Choroid plexus epithelial cell (primary cell): ENCODE measurements at regions not wholly inside any gene's neighbourhood (a gene's known extent, or its start where the extent isn't known, plus 50 kb on each side); places are given as distances from the start of the nearest gene placed in this dataset.

Experiments
- DNase-seq: peaks from one replicate; pipeline ENCODE4 v3.0.0-alpha.2; 2010; ENCODE audit warnings: low read depth
- H3K4me3 ChIP-seq: 2 replicates; pipeline ENCODE4 v1.5.1; 2011; ENCODE audit warnings: low read depth, mild to moderate bottlenecking, control low read depth, low read length, moderate library complexity
- TF ChIP-seq, protein P1 (sequence below): conservative IDR thresholded peaks from 2 replicates; pipeline ENCODE4 v1.5.1; 2011; ENCODE audit warnings: low read depth, mild to moderate bottlenecking, control low read depth, inconsistent platforms, low read length, moderate library complexity

DNA sequence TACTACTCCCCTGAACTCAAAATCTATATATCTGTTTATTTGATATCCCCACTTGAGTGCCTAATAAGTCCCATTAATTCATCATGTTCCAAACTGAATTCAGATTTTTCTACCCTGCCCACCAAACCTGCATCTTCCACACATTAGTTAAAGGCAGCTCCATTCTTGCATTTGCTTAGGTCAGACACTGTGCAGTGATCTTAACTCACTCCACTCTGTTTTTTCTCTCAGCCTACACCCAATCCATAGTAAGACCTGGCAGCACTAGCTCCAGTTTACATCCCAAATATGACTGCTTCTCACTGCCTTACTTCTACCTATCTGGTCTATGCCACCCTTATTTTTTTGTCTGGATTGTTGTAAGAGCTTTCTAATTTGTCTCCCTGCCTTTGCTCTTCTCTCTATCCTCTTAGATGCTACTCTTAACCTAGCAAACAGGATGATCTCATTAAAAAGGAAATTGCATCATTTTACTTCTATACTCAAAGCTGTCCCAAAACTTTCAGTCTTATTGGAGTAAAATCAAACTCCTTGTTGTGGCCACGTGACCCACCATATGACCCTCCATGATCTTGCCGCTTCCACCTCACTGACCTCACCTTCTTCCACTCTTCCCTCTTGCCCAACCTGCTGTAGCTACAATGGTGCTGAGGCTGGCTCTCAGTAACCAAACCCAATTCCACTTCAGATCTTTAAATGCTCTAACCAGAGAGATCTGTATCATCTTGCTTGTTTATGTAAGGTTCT lies 274.9 kb upstream of the FANCL start:
- TF ChIP-seq, protein P1, sequence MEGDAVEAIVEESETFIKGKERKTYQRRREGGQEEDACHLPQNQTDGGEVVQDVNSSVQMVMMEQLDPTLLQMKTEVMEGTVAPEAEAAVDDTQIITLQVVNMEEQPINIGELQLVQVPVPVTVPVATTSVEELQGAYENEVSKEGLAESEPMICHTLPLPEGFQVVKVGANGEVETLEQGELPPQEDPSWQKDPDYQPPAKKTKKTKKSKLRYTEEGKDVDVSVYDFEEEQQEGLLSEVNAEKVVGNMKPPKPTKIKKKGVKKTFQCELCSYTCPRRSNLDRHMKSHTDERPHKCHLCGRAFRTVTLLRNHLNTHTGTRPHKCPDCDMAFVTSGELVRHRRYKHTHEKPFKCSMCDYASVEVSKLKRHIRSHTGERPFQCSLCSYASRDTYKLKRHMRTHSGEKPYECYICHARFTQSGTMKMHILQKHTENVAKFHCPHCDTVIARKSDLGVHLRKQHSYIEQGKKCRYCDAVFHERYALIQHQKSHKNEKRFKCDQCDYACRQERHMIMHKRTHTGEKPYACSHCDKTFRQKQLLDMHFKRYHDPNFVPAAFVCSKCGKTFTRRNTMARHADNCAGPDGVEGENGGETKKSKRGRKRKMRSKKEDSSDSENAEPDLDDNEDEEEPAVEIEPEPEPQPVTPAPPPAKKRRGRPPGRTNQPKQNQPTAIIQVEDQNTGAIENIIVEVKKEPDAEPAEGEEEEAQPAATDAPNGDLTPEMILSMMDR, result no peak
- DNase-seq, result no peak

DNA sequence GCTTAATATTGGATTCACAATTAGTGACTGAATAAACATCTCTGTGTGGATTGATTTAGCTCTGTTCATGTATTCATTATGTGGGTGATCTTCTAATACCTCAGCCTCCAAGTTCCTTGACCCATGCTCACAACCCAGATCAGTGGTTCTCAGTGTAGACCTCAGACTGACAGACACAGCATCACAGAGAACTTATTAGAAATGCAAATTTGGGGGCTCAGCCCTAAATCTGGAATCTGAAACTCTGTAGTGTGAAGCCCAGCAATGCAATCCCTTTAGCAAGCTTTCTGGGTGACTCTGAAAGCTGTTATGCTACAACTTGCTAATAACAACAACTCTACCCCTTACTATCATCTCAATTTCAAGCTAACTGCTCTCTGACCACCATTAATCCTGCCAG lies 273.1 kb upstream of the FANCL start:
- H3K4me3 ChIP-seq, result no peak overlapping the region
- TF ChIP-seq, protein P1, result no peak
- DNase-seq, result no peak

More for the DNA sequence above, 274.9 kb upstream of the FANCL start:
- H3K4me3 ChIP-seq, result no peak overlapping the region

DNA sequence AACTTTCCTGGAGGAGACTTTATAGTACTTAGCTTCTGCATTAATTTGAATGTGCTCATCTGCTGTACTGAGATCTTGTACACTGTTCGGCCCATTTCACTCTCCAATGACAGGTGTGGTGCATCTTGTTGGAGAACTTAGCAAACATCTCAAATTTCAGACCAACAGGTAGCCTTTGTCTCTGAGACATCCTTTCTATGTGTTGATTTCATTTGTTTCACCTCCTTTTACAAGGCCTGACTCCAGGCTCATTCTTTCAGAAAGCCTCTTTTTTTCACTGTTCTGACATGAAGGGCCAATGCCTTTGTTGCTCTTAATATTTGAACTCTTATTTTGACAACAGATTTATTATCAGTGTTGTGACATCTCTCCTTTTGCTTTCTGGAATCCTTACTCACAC lies 271.8 kb upstream of the FANCL start:
- DNase-seq, result no peak
- no peak overlapping the region for H3K4me3 ChIP-seq
- TF ChIP-seq, protein P1, result no peak

DNA sequence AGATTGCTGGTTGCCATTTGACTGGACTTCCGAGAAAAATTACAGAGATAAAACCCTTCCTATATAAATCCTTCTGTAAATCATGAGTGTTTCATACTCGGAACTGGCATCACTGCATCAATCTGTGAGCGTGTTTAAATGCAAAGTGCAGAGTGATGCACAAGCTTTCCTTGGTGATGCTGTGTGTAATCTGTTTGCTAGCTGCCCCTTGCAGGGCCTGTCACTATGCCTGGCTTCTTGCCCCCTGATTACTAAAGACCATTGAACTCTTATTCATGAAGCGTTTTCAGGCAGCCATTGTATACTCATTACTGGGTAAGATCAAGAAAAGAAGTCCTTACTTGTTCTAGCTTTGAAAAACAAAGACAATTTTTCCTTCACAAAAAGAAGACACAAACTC lies 266.9 kb upstream of the FANCL start:
- DNase-seq, result no peak
- H3K4me3 ChIP-seq, result no peak overlapping the region
- TF ChIP-seq, protein P1, result no peak

DNA sequence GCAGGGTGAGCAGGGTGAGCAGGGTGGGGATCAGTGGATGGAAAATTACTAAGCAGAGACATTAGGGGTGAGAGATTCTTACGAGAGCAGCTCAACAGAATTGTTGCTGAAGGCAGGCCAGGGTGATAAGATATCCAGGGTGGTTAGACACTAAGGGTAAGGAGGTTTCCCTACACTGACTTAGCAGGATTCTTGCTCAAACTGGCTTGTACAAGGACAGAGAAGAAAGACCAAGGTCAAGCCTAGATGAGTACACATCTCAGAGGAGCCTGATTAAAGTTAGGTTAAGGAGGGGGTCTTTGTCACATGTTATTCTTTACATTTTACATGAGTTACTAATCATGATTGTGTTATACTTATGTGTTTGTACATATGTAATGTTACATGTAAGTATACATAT lies 262.8 kb upstream of the FANCL start:
- TF ChIP-seq, protein P1, result no peak
- no peak overlapping the region for H3K4me3 ChIP-seq
- DNase-seq, result no peak

DNA sequence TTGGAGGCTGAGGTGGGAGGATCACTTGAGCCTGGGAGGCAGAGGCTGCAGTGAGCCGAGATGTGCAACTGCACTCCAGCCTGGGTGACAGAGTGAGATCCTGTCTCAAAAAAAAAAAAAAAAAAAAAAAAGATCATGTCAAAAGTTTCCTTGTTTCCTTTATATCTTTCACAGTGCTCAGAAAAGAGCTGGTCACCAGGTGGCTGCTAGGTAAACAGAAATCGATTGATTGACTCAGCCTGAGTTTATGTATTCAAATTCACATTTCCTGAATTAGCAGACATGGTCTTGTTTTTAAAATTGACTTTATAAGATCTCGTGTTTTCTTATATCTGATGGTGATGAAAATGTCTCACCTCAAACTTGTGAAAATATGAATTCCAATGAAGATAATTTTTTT lies 261.8 kb upstream of the FANCL start:
- TF ChIP-seq, protein P1, result no peak

More for the DNA sequence above, 261.8 kb upstream of the FANCL start:
- no peak for DNase-seq
- H3K4me3 ChIP-seq, result no peak overlapping the region
